Prostate gland (tissue), 2 donors: ENCODE measurements at regions not wholly inside any gene's neighbourhood (a gene's known extent, or its start where the extent isn't known, plus 50 kb on each side); places are given as distances from the start of the nearest gene placed in this dataset.

Source experiments
- CTCF ChIP-seq, 4 experiments: fragments of 200-600 bp in 2 of 4; fragments of 450-650 bp in 2 of 4; sonication (generic) in 2 of 4; IDR thresholded peaks; 1 replicate in 3 of 4; 2 replicates in 1 of 4; pipeline ENCODE4 v1.5.1; 2016 to 2019; ENCODE audit warnings: antibody characterized with exemption in 4 of 4, mild to moderate bottlenecking in 2 of 4, moderate library complexity in 2 of 4
- POLR2AphosphoS5 ChIP-seq: sonication (generic); formaldehyde crosslinking; IDR thresholded peaks from one replicate; pipeline ENCODE4 v1.6.1; 2017; ENCODE audit warnings: antibody characterized with exemption

- no peak for TF ChIP-seq CTCF (IDR thresholded peaks at IDR 0.05)
- no peak for TF ChIP-seq POLR2AphosphoS5
Measured at GRCh38 chr18:40037356-40037755, 1917.7 kb upstream of the PIK3C3 start.
